Esophagus squamous epithelium (tissue), 5 donors: ENCODE measurements at regions not wholly inside any gene's neighbourhood (a gene's known extent, or its start where the extent isn't known, plus 50 kb on each side); places are given as distances from the start of the nearest gene placed in this dataset.

Experiments used
- DNase-seq: peaks from one replicate; lab custom pipeline; 2025; lab: John Stamatoyannopoulos, UW
- H3K27ac ChIP-seq, 4 donors: fragments of 200-600 bp; sonication (generic); one replicate each; pipeline ENCODE4 v1.5.1; 2016 to 2019; ENCODE audit warnings: mild to moderate bottlenecking in 1 of 4
- H3K27me3 ChIP-seq, 4 donors: fragments of 200-600 bp; sonication (generic); 1 replicate in 3 of 4; 2 replicates in 1 of 4; pipeline versions ENCODE4 v1.5.1 to v1.6.0; 2017 to 2021; ENCODE audit warnings: antibody characterized with exemption in 1 of 4
- H3K36me3 ChIP-seq, 3 donors: fragments of 200-600 bp; sonication (generic); one replicate each; pipeline ENCODE4 v1.5.1; 2016 to 2019
- H3K4me1 ChIP-seq, 3 donors: fragments of 200-600 bp; sonication (generic); one replicate each; pipeline ENCODE4 v1.5.1; 2017 to 2019
- H3K4me3 ChIP-seq, 4 donors: fragments of 200-600 bp; sonication (generic); 1 replicate in 3 of 4; 2 replicates in 1 of 4; pipeline ENCODE4 v1.5.1; 2016 to 2019; ENCODE audit warnings: mild to moderate bottlenecking in 2 of 4, moderate library complexity in 1 of 4
- H3K9me3 ChIP-seq, 3 donors: fragments of 200-600 bp; sonication (generic); one replicate each; pipeline ENCODE4 v1.5.1; 2016 to 2019
- CTCF ChIP-seq, 6 experiments: fragments of 450-650 bp in 4 of 6; fragments of 200-600 bp in 2 of 6; sonication (generic) in 2 of 6; IDR thresholded peaks; one replicate each; pipeline ENCODE4 v1.5.1; 2016 to 2019; ENCODE audit warnings: antibody characterized with exemption in 6 of 6, mild to moderate bottlenecking in 4 of 6, moderate library complexity in 4 of 6
- POLR2A ChIP-seq, 4 donors: fragments of 450-650 bp; IDR thresholded peaks; one replicate each; pipeline ENCODE4 v1.6.1; 2017; ENCODE audit warnings: antibody characterized with exemption in 4 of 4, mild to moderate bottlenecking in 4 of 4, moderate library complexity in 3 of 4
- WGBS, 2 donors: methylation state at CpG; one replicate each; pipeline ENCODE4 v1.1.5; 2018; 5-methylcytosine and 5-hydroxymethylcytosine counted together
- intact Hi-C: fragments of 100-400 bp; cut with DNase I; formaldehyde crosslinking; loops from one replicate; pipeline ENCODE4 v1.15.0; 2022
- donor health status: DM: yes; HTN: yes; CAD: no.

DNA sequence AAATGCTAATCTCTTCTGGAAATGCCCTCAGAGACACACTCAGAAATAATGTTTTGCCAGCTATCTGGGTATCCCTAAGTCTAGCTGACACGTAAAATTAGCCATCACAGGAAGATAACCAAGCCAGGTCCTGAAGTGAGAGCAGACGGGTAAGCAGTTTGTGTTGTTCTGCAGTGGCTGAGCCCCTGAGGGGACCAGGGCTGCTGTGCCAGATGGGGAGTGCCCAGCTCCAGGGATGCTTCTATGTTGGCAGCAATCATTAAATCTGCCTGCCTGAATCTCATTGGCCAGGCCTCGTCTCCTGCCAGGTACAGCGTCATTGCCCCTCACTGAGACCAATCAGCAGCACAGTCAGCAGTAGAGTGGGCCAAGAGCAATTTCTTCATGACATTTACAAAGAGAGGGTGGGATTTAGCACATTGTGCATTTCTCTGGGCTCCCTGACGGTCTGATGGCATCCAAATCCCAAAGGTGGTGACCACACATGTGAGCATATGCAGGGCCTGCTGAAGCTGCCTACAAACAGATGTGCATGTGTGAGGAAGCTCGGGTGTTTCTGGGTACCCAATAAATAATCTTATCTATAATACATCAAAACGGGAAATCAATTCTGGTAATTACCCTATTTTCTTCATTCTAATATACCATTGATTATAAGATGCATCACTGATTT lies 58.7 kb upstream of the LRRN2 start:
- H3K27ac ChIP-seq: no peak overlapping the region
- TF ChIP-seq CTCF (IDR thresholded peaks at IDR 0.05): no peak
- TF ChIP-seq POLR2A (IDR thresholded peaks at IDR 0.05): no peak
- no peak for DNase-seq
- no peaks in the 10 kb centered on the region for H3K36me3 ChIP-seq
- no peaks in the 10 kb centered on the region for H3K9me3 ChIP-seq
- H3K4me1 ChIP-seq: peaks cover 0 to 10% (median 0%) of the 10 kb centered on the region in 3 donors
- peaks cover 0 to 35% (median 0%) of the 10 kb centered on the region in 4 donors for H3K27me3 ChIP-seq
- H3K4me3 ChIP-seq: no peak overlapping the region
- intact Hi-C loops: no loop called here
- WGBS, 2 donors: 78 to 79% methylated on average over 3 to 5 of the region's 7 CpGs

GRCh38 chr1:204746838-204747442 lies 61.4 kb upstream of the LRRN2 start:
- Histone ChIP-seq H3K4me1 (peaks cover 0 to 15% (median 0%) of the 10 kb centered on the region in 3 donors), H3K9me3 (no peaks in the 10 kb centered on the region), H3K27ac (no peak overlapping the region), H3K4me3 (no peak overlapping the region), H3K36me3 (no peaks in the 10 kb centered on the region), H3K27me3 (peaks cover 0 to 34% (median 0%) of the 10 kb centered on the region in 4 donors)
- intact Hi-C loops: no loop called here
- no peak for DNase-seq
- peak in 5 of 6 experiments; percentile 74 to 96 (median 79) for TF ChIP-seq CTCF (IDR thresholded peaks at IDR 0.05)
- TF ChIP-seq POLR2A (IDR thresholded peaks at IDR 0.05): no peak

GRCh38 chr1:204751480-204751879 lies 65.9 kb upstream of the LRRN2 start:
- Histone ChIP-seq H3K36me3 (no peaks in the 10 kb centered on the region), H3K4me3 (no peak overlapping the region), H3K27me3 (peaks cover 0 to 55% (median 0%) of the 10 kb centered on the region in 4 donors), H3K4me1 (peaks cover 0 to 11% (median 0%) of the 10 kb centered on the region in 3 donors), H3K9me3 (no peaks in the 10 kb centered on the region), H3K27ac (no peak overlapping the region)
- intact Hi-C loops: no loop called here
- TF ChIP-seq POLR2A (IDR thresholded peaks at IDR 0.05) (no peak), CTCF (IDR thresholded peaks at IDR 0.05) (no peak)
- 26 to 44% methylated on average over 6 of the region's 6 CpGs for WGBS, 2 donors
- DNase-seq: no peak

- Histone ChIP-seq H3K27ac (no peak overlapping the region), H3K36me3 (no peaks in the 10 kb centered on the region), H3K27me3 (peaks cover 0 to 61% (median 0%) of the 10 kb centered on the region in 4 donors), H3K4me3 (no peak overlapping the region), H3K9me3 (no peaks in the 10 kb centered on the region), H3K4me1 (peaks cover 0 to 11% (median 0%) of the 10 kb centered on the region in 3 donors)
- intact Hi-C loops: no loop called here
- 87 to 100% methylated on average over 2 to 3 of the region's 24 CpGs for WGBS, 2 donors
- TF ChIP-seq CTCF (IDR thresholded peaks at IDR 0.05) (peak in 3 of 6 experiments; percentile 10 to 53 (median 51)), POLR2A (IDR thresholded peaks at IDR 0.05) (no peak)
- no peak for DNase-seq
Observed at GRCh38 chr1:204751883-204752687, 66.5 kb upstream of the LRRN2 start.

DNA sequence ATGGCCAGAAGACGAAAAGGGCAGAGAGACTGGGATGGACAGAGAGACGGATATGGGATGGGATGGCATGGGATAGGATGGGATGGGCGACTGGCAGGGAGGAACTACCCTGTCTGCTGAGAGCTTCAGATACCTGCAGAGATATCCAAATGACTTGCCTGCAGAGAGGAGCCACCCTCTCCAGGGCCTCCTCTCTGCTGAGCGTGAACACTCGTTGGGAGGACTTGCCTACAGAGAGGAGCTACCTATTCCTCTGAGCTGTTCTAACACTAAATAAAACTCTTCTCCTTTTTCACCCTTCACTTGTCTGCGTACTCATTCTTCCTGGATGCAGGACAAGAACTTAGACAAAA lies 67.1 kb upstream of the LRRN2 start:
- Histone ChIP-seq H3K27ac (no peak overlapping the region), H3K27me3 (peaks cover 0 to 61% (median 0%) of the 10 kb centered on the region in 4 donors), H3K4me3 (no peak overlapping the region), H3K36me3 (no peaks in the 10 kb centered on the region), H3K4me1 (peaks cover 0 to 11% (median 0%) of the 10 kb centered on the region in 3 donors), H3K9me3 (no peaks in the 10 kb centered on the region)
- intact Hi-C loops: no loop called here
- no peak for DNase-seq
- 79 to 81% methylated on average over 6 of the region's 6 CpGs for WGBS, 2 donors
- no peak for TF ChIP-seq POLR2A (IDR thresholded peaks at IDR 0.05)
- no peak for TF ChIP-seq CTCF (IDR thresholded peaks at IDR 0.05)
